Thoracic aorta (tissue), 2 donors: ENCODE measurements at regions not wholly inside any gene's neighbourhood (a gene's known extent, or its start where the extent isn't known, plus 50 kb on each side); places are given as distances from the start of the nearest gene placed in this dataset.

Experiments used
- ATAC-seq: fragments of 150-250 bp; one replicate; pipeline ENCODE4 v1.8.0; 2017; ENCODE audit warnings: low read depth; ENCODE audit not compliant: insufficient number of reproducible peaks, low FRiP score
- DNase-seq: peaks from one replicate; pipeline ENCODE4 v3.0.0-alpha.2; 2020; ENCODE audit warnings: low spot score
- H3K27ac ChIP-seq, 2 donors: fragments of 200-600 bp; sonication (generic); 1 replicate in 1 of 2; 2 replicates in 1 of 2; pipeline ENCODE4 v1.5.1; 2016; ENCODE audit warnings: mild to moderate bottlenecking in 2 of 2, moderate library complexity in 2 of 2
- H3K27me3 ChIP-seq: fragments of 200-600 bp; sonication (generic); replicated peaks from 2 replicates; pipeline ENCODE4 v1.6.0; 2016; ENCODE audit warnings: mild to moderate bottlenecking; ENCODE audit not compliant: insufficient read depth
- H3K36me3 ChIP-seq: fragments of 200-600 bp; sonication (generic); one replicate; pipeline ENCODE4 v1.5.1; 2016
- H3K4me1 ChIP-seq, 2 donors: fragments of 200-600 bp; sonication (generic); 1 replicate in 1 of 2; 2 replicates in 1 of 2; pipeline versions ENCODE4 v1.5.1 to v1.6.0; 2016; ENCODE audit warnings: low read depth in 2 of 2, mild to moderate bottlenecking in 1 of 2; ENCODE audit not compliant: control insufficient read depth in 1 of 2
- H3K4me3 ChIP-seq: fragments of 200-600 bp; sonication (generic); 2 replicates; pipeline ENCODE4 v1.5.1; 2016; ENCODE audit warnings: mild to moderate bottlenecking
- H3K9me3 ChIP-seq: fragments of 200-600 bp; sonication (generic); 2 replicates; pipeline ENCODE4 v1.5.1; 2016
- TF ChIP-seq, protein P1 (sequence below): fragments of 200-600 bp; sonication (generic); IDR thresholded peaks from one replicate; pipeline ENCODE4 v1.5.1; 2019; ENCODE audit warnings: antibody characterized with exemption

DNA sequence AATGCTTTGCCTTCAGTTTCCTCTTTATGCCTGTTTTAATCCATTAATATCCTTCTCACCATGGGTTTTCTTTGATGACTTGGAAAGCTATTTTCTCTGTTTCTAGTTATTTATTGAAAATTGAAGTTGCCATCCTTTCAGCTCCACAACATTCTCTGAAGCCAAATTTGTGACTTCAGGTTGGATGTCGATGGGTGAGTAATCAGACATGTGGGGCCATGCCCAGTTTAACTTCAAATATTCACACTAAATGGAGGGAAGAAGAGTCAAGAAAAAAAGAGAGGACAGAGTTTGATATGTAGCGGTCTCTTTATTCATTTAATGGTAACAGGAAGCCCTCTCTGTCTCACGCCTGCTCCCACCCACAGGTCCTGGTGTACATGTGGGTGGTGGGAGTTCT lies 89.1 kb upstream of the RIPOR2 start:
- Histone ChIP-seq H3K27me3 (no peaks in the 10 kb centered on the region), H3K4me3 (no peak overlapping the region), H3K4me1 (no peaks in the 10 kb centered on the region), H3K36me3 (no peaks in the 10 kb centered on the region), H3K27ac (no peak overlapping the region), H3K9me3 (no peaks in the 10 kb centered on the region)
- DNase-seq (no peak), ATAC-seq (no peak)
- TF ChIP-seq, protein P1, sequence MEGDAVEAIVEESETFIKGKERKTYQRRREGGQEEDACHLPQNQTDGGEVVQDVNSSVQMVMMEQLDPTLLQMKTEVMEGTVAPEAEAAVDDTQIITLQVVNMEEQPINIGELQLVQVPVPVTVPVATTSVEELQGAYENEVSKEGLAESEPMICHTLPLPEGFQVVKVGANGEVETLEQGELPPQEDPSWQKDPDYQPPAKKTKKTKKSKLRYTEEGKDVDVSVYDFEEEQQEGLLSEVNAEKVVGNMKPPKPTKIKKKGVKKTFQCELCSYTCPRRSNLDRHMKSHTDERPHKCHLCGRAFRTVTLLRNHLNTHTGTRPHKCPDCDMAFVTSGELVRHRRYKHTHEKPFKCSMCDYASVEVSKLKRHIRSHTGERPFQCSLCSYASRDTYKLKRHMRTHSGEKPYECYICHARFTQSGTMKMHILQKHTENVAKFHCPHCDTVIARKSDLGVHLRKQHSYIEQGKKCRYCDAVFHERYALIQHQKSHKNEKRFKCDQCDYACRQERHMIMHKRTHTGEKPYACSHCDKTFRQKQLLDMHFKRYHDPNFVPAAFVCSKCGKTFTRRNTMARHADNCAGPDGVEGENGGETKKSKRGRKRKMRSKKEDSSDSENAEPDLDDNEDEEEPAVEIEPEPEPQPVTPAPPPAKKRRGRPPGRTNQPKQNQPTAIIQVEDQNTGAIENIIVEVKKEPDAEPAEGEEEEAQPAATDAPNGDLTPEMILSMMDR, result no peak

DNA sequence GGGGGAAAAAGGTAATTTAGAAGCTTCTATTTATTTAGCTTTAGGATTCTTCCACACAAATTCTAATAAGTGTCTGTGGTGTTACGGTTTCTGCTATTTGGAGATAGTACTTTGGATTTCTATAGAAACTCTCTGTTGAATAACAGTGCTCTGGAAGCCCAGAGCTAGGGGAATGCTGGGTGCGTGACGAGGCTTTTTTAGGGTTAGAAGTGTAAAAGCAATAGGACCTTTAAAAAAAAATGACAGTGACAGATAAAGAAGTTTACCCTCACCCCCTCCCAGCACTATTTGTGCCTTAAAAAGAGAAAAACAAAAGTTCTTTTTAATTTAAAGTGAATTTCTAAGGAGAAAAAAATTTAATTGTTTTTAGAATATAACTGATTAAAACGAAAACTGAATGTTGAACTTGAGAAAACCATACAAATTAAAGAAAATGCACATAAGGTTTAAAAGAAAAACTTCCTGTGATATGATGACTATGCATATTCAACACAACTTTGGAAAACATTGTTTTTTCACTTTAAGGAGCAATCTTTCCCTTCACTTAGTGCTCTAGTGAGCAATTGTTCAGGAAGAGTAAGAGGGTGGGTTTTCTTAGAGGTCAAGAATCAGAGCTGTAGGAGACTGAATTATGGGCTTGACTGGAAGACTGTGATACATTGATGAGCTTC lies 89.6 kb upstream of the RIPOR2 start:
- DNase-seq, result no peak
- Histone ChIP-seq H3K4me1 (no peaks in the 10 kb centered on the region), H3K27me3 (no peaks in the 10 kb centered on the region), H3K9me3 (no peaks in the 10 kb centered on the region), H3K4me3 (no peak overlapping the region), H3K36me3 (no peaks in the 10 kb centered on the region), H3K27ac (no peak overlapping the region)
- ATAC-seq, result no peak
- TF ChIP-seq, protein P1, result no peak

DNA sequence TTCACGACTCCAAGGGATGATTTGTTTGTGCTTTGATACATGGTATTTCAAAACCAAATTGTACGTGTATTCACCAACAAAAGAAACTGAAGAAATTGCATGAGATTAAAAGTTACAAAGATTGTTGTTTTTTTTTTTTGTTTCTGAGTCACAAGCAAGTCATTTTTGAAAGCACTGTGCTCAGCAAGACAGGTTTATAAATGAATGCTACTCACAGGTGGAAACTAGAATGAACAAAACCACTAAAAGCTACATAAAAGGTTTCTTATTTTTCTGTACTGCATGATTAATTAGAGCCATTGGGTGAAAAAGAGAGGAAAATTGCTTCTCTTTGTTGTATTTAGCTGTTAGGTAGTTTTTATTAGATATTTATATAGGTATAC lies 90.2 kb upstream of the RIPOR2 start:
- Histone ChIP-seq H3K36me3 (no peaks in the 10 kb centered on the region), H3K27ac (no peak overlapping the region), H3K4me1 (no peaks in the 10 kb centered on the region), H3K9me3 (no peaks in the 10 kb centered on the region), H3K4me3 (no peak overlapping the region), H3K27me3 (no peaks in the 10 kb centered on the region)
- DNase-seq (no peak), ATAC-seq (no peak)
- TF ChIP-seq, protein P1, result no peak

DNA sequence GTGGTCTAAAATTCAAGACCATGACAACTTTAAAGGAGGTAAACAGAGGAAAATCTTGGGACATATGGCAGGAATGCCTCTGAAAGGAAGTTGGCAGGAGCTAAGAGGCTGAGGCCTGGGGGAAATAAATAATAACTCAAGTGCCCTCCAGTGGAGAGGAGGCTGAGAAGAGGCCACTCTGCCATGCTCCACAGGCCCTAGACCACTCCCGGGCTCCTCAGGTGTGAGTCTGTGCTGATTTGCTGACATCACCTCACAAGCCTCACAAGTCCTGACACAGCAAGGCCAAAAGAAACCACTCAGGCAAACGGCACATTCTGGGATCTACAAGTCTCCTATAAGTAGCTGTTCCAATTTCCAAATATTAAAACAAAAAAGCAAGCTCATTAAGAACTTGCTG lies 91.0 kb upstream of the RIPOR2 start:
- ATAC-seq, result no peak
- no peak for DNase-seq
- no peak overlapping the region for H3K4me3 ChIP-seq

DNA sequence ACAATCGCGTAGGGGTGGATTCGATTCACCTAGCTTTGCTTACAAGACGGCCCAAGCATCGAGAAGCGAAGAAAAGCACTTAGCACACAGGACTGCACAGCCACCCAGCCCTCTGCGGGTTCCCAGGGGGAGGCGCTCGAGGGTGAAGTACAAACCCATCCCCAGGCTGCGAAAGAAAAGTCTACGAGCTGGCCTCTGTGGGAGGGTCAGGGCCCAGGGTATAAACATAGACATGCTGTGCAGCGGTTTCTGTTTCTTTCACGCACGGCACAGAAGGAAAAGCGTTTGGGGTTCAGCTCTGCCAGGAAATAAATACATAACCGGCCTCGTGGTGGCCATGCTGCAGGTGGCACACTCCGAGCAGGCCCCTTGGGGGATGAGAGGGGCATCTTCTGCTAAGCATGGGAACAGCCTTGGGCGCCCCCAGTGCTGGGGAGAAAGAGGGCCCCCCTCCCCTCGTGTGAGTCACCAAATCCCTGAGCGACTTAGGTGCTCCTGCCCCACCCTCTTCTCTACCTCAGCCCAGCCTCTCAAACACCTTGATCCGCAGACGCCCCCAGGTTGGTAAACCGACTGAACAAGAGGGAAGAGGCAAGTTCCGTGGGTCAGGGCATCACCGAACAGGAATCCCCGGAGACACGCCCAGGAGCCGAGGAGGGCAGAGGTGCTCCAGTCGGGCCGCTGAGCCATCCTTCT lies 91.6 kb upstream of the RIPOR2 start:
- no peak for ATAC-seq
- no peaks in the 10 kb centered on the region for H3K27me3 ChIP-seq

More for the DNA sequence above, 91.0 kb upstream of the RIPOR2 start:
- Histone ChIP-seq H3K4me1 (no peaks in the 10 kb centered on the region), H3K27ac (no peak overlapping the region), H3K36me3 (no peaks in the 10 kb centered on the region), H3K9me3 (no peaks in the 10 kb centered on the region), H3K27me3 (no peaks in the 10 kb centered on the region)
- TF ChIP-seq, protein P1, result no peak

More for the DNA sequence above, 91.6 kb upstream of the RIPOR2 start:
- H3K4me1 ChIP-seq, result no peaks in the 10 kb centered on the region
- H3K9me3 ChIP-seq, result no peaks in the 10 kb centered on the region
- no peak overlapping the region for H3K27ac ChIP-seq
- TF ChIP-seq, protein P1, result no peak
- no peaks in the 10 kb centered on the region for H3K36me3 ChIP-seq
- DNase-seq, result no peak
- no peak overlapping the region for H3K4me3 ChIP-seq
